HCT116 (cell line): ENCODE measurements at regions not wholly inside any gene's neighbourhood (a gene's known extent, or its start where the extent isn't known, plus 50 kb on each side); places are given as distances from the start of the nearest gene placed in this dataset.

Experiments used
- CTCF ChIP-seq, 3 experiments: fragments of 200-600 bp in 1 of 3; sonication (generic) in 1 of 3; IDR thresholded peaks in 2 of 3; conservative IDR thresholded peaks in 1 of 3; 2 replicates each; pipeline ENCODE4 v1.5.1; 2012 to 2017; ENCODE audit warnings: low read depth in 2 of 3, low read length in 2 of 3, antibody characterized with exemption in 1 of 3, borderline replicate concordance in 1 of 3, control low read depth in 1 of 3, mild to moderate bottlenecking in 1 of 3, mixed read lengths in 1 of 3, mixed run types in 1 of 3, moderate library complexity in 1 of 3; ENCODE audit not compliant: insufficient read depth in 1 of 3
- EZH2 ChIP-seq: fragments of 200-600 bp; sonication (generic); IDR thresholded peaks from 2 replicates; pipeline ENCODE4 v1.6.1; 2017; ENCODE audit warnings: antibody characterized with exemption, mixed run types
- EZH2phosphoT487 ChIP-seq: fragments of 200-600 bp; IDR thresholded peaks from 2 replicates; pipeline ENCODE4 v1.6.1; 2018; ENCODE audit warnings: antibody characterized with exemption, borderline replicate concordance
- JUND ChIP-seq: IDR thresholded peaks from 2 replicates; pipeline ENCODE4 v1.6.1; 2012
- POLR2A ChIP-seq: IDR thresholded peaks from 2 replicates; pipeline ENCODE4 v1.7.0; 2011; ENCODE audit warnings: borderline replicate concordance; ENCODE audit not compliant: insufficient read depth, insufficient read length; ENCODE audit errors: extremely low read depth
- POLR2AphosphoS5 ChIP-seq: IDR thresholded peaks from 2 replicates; pipeline ENCODE4 v1.6.1; 2011; ENCODE audit warnings: mild to moderate bottlenecking, low read depth, low read length, moderate library complexity
- SP1 ChIP-seq: IDR thresholded peaks from 2 replicates; pipeline ENCODE4 v1.6.1; 2012; ENCODE audit warnings: low read depth
- TCF7L2 ChIP-seq: IDR thresholded peaks from 2 replicates; pipeline ENCODE4 v1.7.0; 2011; ENCODE audit warnings: borderline replicate concordance, inconsistent platforms; ENCODE audit not compliant: insufficient read depth, insufficient read length; ENCODE audit errors: extremely low read depth

- no peak for TF ChIP-seq EZH2
- no peak for TF ChIP-seq CTCF (IDR thresholded peaks at IDR 0.05 in 2 of 3, conservative IDR thresholded peaks at IDR 0.05 in 1 of 3; ENCODE audit: borderline replicate concordance in 1 of 3, insufficient read depth in 1 of 3, low read depth in 2 of 3, low read length in 2 of 3)
- TF ChIP-seq POLR2A, result no peak
- no peak for TF ChIP-seq SP1
- no peak for TF ChIP-seq TCF7L2
- no peak for TF ChIP-seq EZH2phosphoT487
- TF ChIP-seq JUND, result no peak
- TF ChIP-seq POLR2AphosphoS5, result no peak
These were observed 56.7 kb upstream of the DGKG start for GRCh38 chr3:186418671-186419145.
